ENCODE measurements at regions not wholly inside any gene's neighbourhood (a gene's known extent, or its start where the extent isn't known, plus 50 kb on each side); places are given as distances from the start of the nearest gene placed in this dataset.

DNA sequence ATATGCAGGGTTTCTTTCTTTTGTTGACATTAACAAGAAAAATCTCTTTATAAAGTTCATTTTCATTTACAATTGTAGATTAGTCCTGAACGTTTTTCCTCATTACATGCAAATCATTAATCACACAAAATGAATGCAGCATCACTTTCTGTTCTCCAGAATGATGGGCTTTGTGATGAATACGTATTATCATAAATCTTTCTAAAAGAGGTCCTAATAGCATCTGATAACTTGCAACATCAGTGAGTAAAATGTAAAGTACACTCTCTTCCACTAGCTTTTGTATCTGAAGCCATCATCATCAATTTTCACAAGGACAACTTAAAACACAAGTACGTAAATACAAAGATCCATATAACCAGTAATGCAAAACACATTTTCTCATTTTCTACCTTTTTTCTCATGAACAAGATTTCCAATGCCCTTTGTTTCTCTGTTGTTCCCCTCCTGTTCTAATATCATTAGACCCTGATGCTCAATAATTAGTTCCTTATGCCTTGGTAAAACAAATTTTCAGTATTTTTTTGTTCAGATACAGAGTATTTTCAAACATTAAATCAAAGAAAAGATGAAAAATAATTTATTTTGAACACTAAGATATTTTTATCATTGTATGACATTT is 437.4 kb upstream of the MIR17HG start:
- TF ChIP-seq POLR2A (IDR thresholded peaks at IDR 0.05) = no peak
- TF ChIP-seq POLR2AphosphoS5 (IDR thresholded peaks at IDR 0.05) = no peak
- TF ChIP-seq EP300 (IDR thresholded peaks at IDR 0.05; ENCODE audit: low read depth) = no peak
- TF ChIP-seq, protein P1, sequence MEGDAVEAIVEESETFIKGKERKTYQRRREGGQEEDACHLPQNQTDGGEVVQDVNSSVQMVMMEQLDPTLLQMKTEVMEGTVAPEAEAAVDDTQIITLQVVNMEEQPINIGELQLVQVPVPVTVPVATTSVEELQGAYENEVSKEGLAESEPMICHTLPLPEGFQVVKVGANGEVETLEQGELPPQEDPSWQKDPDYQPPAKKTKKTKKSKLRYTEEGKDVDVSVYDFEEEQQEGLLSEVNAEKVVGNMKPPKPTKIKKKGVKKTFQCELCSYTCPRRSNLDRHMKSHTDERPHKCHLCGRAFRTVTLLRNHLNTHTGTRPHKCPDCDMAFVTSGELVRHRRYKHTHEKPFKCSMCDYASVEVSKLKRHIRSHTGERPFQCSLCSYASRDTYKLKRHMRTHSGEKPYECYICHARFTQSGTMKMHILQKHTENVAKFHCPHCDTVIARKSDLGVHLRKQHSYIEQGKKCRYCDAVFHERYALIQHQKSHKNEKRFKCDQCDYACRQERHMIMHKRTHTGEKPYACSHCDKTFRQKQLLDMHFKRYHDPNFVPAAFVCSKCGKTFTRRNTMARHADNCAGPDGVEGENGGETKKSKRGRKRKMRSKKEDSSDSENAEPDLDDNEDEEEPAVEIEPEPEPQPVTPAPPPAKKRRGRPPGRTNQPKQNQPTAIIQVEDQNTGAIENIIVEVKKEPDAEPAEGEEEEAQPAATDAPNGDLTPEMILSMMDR (IDR thresholded peaks at IDR 0.05) = no peak
- H3K27me3 ChIP-seq = no peaks in the 10 kb centered on the region
- H3K27ac ChIP-seq = no peak overlapping the region
- H3K4me3 ChIP-seq = no peak overlapping the region
- H3K36me3 ChIP-seq = no peaks in the 10 kb centered on the region
- no peaks in the 10 kb centered on the region for H3K9me3 ChIP-seq
- 55 to 56% methylated on average over 3 of the region's 3 CpGs for WGBS, 2 donors (ENCODE audit: low coverage in 1 of 2)
- in situ Hi-C loops (cut with MboI; ENCODE audit: low pct_ligation_motif_present in 1 of 4, low pct_unique_long_range_greater_than_20kb in 1 of 4, low sequenced_read_pairs in 3 of 4) = no loop called here
- no peaks in the 10 kb centered on the region for H3K4me1 ChIP-seq
- intact Hi-C loops (cut with DNase I; ENCODE audit: low total_unique reads) = no loop called here
- no peak for DNase-seq

DNA sequence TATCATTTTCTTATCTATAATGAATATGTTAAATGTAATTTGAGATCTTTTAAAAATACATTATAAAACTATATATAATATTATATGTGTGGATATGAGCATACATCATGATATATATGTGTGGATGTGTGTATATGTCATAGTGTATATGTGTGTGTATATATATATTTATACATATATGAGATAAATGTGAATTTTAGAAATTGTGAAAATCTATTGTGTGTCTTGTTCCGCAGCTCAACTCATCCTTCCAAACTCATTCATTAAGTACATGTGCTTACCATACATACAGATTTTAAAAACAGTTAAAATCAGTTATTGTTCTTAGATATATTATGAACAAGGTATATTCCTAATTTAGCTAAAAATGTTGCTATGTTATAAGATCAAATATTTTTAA is 435.2 kb upstream of the MIR17HG start:
- intact Hi-C loops (cut with DNase I; ENCODE audit: low total_unique reads) (no loop called here), in situ Hi-C loops (cut with MboI; ENCODE audit: low pct_ligation_motif_present in 1 of 4, low pct_unique_long_range_greater_than_20kb in 1 of 4, low sequenced_read_pairs in 3 of 4) (no loop called here)
- no peak overlapping the region for H3K4me3 ChIP-seq
- no peaks in the 10 kb centered on the region for H3K4me1 ChIP-seq
- no peak overlapping the region for H3K27ac ChIP-seq
- no peaks in the 10 kb centered on the region for H3K27me3 ChIP-seq
- DNase-seq = no peak
- TF ChIP-seq POLR2AphosphoS5 (IDR thresholded peaks at IDR 0.05) = no peak
- TF ChIP-seq, protein P1 (IDR thresholded peaks at IDR 0.05) = no peak
- no peak for TF ChIP-seq EP300 (IDR thresholded peaks at IDR 0.05; ENCODE audit: low read depth)
- no peak for TF ChIP-seq POLR2A (IDR thresholded peaks at IDR 0.05)
- no peaks in the 10 kb centered on the region for H3K9me3 ChIP-seq
- H3K36me3 ChIP-seq = no peaks in the 10 kb centered on the region
- WGBS, 2 donors (ENCODE audit: low coverage in 1 of 2) = 88 to 94% methylated on average over 1 of the region's 1 CpG

DNA sequence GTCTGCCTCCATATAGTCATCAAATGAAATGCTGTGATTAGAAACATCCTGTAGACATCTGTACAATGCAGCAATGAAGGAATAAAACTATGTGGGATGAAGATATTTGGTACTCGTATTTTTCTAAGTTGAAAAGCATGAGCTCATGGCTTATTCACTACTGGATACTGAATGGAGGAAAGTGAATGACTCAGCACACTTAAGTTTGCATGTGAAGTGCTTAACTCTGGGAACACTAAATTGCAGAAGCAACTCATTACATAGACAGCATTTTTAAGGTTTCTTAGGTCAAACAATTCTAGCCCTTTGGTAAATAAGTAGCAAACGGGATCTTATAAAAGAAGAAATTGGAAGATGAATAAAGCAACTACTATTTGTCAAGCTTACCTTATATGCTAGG is 429.0 kb upstream of the MIR17HG start:
- Histone ChIP-seq H3K27ac (no peak overlapping the region), H3K27me3 (no peaks in the 10 kb centered on the region), H3K4me3 (no peak overlapping the region), H3K9me3 (no peaks in the 10 kb centered on the region), H3K36me3 (no peaks in the 10 kb centered on the region), H3K4me1 (no peaks in the 10 kb centered on the region)
- intact Hi-C loops (cut with DNase I; ENCODE audit: low total_unique reads) (no loop called here), in situ Hi-C loops (cut with MboI; ENCODE audit: low pct_ligation_motif_present in 1 of 4, low pct_unique_long_range_greater_than_20kb in 1 of 4, low sequenced_read_pairs in 3 of 4) (no loop called here)
- TF ChIP-seq, protein P1 (IDR thresholded peaks at IDR 0.05) = no peak
- TF ChIP-seq POLR2AphosphoS5 (IDR thresholded peaks at IDR 0.05) = no peak
- TF ChIP-seq POLR2A (IDR thresholded peaks at IDR 0.05) = no peak
- TF ChIP-seq EP300 (IDR thresholded peaks at IDR 0.05; ENCODE audit: low read depth) = no peak
- 29 to 35% methylated on average over 1 to 2 of the region's 2 CpGs for WGBS, 2 donors (ENCODE audit: low coverage in 1 of 2)
- no peak for DNase-seq

DNA sequence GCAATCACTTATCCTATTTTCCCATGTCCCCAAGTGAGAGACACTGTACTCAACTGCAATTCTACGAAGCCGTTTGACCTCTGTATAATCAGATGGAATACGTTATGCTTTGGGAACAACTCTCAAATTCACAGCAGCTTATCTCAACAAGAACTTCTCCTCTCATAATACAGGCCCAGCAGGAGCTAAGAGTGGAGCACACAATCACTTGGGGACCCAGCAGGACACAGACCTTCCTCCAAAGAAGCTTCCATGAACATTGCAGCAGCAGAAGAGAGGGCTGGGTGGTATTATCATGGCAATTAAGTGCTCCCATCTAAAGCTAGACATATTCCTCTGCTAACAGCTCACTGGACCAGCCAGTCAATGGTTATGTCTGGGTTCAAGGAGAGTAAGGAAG is 428.3 kb upstream of the MIR17HG start:
- H3K27me3 ChIP-seq = no peaks in the 10 kb centered on the region
- TF ChIP-seq POLR2A (IDR thresholded peaks at IDR 0.05) = no peak
- TF ChIP-seq, protein P1 (IDR thresholded peaks at IDR 0.05) = no peak
- TF ChIP-seq POLR2AphosphoS5 (IDR thresholded peaks at IDR 0.05) = no peak
- TF ChIP-seq EP300 (IDR thresholded peaks at IDR 0.05; ENCODE audit: low read depth) = no peak
- no peak for DNase-seq
- no peaks in the 10 kb centered on the region for H3K4me1 ChIP-seq
- intact Hi-C loops (cut with DNase I; ENCODE audit: low total_unique reads) (no loop called here), in situ Hi-C loops (cut with MboI; ENCODE audit: low pct_ligation_motif_present in 1 of 4, low pct_unique_long_range_greater_than_20kb in 1 of 4, low sequenced_read_pairs in 3 of 4) (no loop called here)
- H3K36me3 ChIP-seq = no peaks in the 10 kb centered on the region
- no peaks in the 10 kb centered on the region for H3K9me3 ChIP-seq
- H3K27ac ChIP-seq = no peak overlapping the region
- WGBS, 2 donors (ENCODE audit: low coverage in 1 of 2) = 76% methylated on average over 3 of the region's 3 CpGs; no CpG with 5 or more reads in 1 of the 2 donors
- no peak overlapping the region for H3K4me3 ChIP-seq
